Daoy (cell line): ENCODE measurements at regions not wholly inside any gene's neighbourhood (a gene's known extent, or its start where the extent isn't known, plus 50 kb on each side); places are given as distances from the start of the nearest gene placed in this dataset.

Experiments
- DNase-seq: peaks from one replicate; pipeline ENCODE4 v3.0.0-alpha.2; 2015; ENCODE audit warnings: low read depth

DNA sequence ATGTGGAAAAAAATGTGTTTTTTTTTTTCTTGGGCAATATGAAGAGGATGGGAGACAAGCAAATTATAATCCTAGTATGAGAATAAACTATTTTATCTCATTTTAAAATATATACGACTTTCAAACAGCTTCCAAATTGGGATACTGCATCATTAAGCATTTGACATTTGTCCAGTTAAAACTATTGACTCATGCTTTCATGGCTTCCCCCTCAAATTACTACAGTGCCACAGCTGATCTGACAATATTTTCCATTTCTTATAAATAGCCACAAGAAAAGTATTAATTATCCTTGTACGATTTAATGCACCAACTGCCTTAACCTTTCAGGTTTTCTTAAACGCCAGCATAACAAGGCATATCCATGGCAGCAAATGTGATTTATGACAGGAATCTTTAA, 1134.8 kb upstream of the ZEB2 start:
- DNase-seq, result no peak

DNA sequence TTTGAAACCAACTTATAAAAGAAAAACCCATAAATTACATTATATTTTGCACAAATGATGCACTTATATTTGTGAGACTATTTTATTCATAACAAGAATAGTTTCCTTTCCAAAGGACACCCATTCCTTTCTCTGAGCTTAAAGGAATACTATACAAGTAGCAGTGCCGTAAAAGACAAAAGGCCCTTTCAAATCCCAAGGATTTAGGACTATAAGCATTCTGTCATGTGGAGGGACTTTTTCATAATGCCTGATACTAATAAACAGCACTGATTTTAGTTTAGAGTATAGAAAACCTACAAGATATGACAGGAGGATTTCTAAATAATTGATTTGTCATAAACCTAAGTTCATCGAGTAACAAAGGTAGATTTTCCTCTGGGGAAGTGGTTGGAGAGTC, 1134.2 kb upstream of the ZEB2 start:
- no peak for DNase-seq

DNA sequence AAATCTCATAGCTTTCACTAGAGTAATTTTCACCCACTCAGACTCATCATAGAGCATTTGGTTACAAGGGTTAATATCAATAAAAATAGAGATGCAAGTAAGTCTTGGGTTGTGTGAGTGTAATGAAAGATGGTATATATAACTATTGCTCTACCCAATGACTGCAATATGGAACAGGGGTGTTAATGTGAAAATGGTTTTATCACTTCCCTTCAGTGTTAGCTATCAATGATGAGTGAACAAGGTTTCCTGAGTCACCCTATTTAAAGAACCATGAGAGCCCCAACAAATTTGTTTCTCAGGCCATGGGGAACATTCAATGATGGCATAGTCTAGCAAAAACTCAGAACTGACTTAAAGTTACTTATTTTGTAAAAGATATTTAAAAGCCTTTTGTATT, 1133.6 kb upstream of the ZEB2 start:
- no peak for DNase-seq

GRCh38 chr2:145652571-145653545, 1132.9 kb upstream of the ZEB2 start:
- peak; percentile 44 for DNase-seq

DNA sequence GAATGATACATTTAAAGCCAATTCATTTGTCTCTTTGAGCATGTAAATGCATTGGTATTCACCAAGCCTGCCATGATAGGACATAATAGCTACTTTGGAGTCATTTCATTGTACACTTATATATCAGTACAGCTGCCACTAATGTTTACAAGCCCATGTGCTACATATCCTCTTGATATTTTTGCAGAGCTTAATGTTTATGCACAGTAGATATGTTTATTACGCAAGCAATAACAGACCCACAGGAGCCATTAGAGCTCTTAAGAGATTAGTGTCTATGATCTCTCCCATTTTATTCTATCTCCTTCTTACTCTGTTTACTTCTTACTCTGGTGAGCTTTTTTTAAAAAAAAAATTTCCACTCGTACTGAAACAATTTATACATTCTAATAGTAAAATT, 1132.1 kb upstream of the ZEB2 start:
- DNase-seq, result no peak

- DNase-seq, result no peak
These were observed 1130.3 kb upstream of the ZEB2 start for GRCh38 chr2:145650226-145650625.

GRCh38 chr2:145649061-145649460, 1129.1 kb upstream of the ZEB2 start:
- DNase-seq, result no peak

- DNase-seq, result peak; percentile 7
These were observed 1124.9 kb upstream of the ZEB2 start for GRCh38 chr2:145644820-145645302.

- no peak for DNase-seq
These were observed 1118.8 kb upstream of the ZEB2 start for GRCh38 chr2:145638675-145639074.

- no peak for DNase-seq
These were observed 1115.9 kb upstream of the ZEB2 start for GRCh38 chr2:145635706-145636427.

DNA sequence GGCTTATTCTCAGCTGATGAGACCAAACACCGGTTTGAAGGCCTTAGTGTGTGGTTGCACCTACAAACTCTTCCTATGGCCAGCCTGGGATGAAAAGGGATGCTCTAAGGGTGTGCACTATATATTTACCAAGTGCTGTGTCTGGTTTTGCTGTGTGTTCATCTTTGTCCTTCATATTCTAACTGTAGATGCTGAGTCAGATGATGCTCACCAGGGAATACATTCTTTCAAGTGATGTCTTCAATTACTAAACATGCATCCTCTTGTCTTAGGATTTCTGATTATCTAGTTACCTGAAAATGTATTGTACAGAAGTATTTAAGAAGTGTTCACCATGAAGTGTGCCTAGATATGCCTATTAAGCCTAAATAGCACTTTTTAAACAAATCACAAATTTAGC, 1111.6 kb upstream of the ZEB2 start:
- DNase-seq, result no peak

DNA sequence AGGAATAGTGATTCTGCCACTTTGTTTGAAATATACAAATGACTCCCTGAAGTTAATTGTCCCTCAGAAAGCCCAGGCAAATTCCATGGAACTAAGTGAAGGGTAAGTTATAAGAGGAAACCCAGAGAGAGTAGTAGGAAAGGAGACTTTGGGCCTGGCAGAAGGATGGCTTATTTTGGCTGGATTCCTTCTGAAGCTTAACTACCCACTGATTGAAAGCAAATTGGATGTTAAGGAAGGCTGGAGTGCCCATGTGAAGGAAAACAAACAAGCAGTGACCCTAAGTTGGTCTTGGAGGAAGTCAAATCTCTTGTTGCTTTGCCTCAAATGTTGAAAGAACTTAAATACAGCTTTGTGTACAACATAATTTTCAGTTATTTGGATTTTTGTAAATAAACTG, 1106.4 kb upstream of the ZEB2 start:
- no peak for DNase-seq

DNA sequence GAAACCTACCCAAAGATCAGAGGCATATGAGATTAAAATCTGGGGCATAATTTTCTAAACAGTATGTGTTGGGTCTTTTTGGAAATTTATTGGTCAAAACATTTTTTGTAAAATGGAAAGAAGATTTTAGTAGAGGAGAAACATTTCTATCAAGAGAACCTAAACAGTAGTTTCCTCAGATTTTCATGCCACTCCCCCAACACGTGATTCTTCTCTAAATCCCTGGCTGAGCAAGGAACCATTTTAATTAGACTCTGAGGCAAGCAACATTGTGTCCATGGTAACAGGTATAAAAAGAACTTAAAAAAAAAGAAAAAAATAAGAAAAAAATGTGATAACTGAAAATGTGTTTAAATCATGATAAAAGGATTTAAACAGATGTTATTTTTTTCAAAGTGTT, 1105.2 kb upstream of the ZEB2 start:
- no peak for DNase-seq

GRCh38 chr2:145623136-145623535, 1103.2 kb upstream of the ZEB2 start:
- peak; percentile 26 for DNase-seq

DNA sequence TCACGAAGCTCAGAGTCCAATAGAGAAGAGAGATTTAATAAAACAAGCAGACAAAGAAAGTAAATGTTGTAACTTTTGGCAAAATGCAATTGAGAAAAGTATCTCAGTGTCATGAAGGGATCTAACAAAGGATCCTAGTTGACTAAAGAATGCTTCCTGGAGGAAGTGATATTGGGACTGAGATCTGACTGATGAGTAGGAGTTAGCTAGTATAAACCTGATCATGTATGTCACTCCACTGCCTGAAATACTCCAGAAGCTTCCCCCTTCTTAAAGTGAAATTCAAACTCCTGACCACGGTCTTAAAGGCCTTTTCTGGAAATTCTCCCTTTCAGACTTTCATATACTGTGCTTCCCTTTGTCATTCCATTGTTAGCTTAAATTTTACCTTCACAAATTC, 1102.4 kb upstream of the ZEB2 start:
- no peak for DNase-seq

GRCh38 chr2:145617906-145618305, 1098.0 kb upstream of the ZEB2 start:
- no peak for DNase-seq

GRCh38 chr2:145617420-145617819, 1097.5 kb upstream of the ZEB2 start:
- DNase-seq, result no peak

DNA sequence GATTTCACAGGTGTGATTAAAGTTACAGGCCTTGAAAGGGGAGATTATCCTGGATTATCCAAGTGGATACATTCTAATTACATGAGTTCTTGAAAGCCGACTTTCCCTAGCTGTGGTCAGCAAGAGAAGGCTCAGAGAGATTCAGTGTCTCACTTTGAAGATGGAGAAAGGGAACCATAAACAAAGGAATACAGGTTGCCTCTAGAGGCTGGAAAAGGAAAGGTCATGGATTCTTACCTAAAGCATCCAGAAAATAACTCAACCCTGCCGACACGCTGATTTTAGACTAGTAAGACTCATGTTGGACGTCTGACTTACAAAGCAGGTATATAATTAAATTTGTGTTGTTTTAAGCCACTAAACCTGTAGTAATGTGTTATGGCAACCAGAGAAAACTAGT, 1095.7 kb upstream of the ZEB2 start:
- DNase-seq, result no peak

DNA sequence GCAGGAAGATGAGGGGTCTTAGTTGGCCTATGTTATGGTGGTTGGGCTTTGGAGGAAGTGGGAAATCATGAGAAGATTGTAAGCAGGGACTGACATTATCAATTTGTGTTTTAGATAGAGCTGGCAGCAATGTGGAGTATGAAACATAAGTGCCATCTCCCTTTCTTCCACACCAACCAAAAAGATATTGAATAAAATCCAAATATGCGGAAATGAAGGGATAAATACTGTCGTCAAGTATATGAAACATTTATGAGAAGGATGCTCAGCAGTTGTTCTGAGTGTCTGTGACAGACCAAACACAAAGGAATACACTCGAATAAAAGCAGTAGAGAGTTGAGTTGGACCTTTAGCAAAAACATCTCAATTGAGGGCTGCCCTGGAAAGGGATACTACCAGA, 1090.0 kb upstream of the ZEB2 start:
- DNase-seq, result no peak

- DNase-seq, result no peak
These were observed 1081.5 kb upstream of the ZEB2 start for GRCh38 chr2:145601361-145601925.

DNA sequence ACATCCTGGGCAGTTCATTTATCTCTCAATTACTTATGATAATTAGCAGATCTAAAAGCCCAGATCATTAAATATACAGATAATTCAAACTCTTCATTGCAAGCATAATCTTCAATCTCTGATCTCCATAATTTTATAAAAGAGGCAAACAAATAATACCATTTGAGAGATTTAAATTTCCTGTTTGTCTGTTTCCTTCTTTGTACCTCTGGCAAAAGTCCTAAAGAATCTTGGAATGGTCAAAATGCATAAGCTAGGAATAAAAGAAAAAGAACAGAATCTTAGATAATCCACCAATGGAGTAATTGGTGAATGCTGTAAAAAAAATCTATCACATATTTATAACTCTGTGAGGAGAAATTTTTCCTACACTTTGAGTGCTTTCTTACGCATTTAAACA, 1080.9 kb upstream of the ZEB2 start:
- no peak for DNase-seq

GRCh38 chr2:145599756-145600155, 1079.8 kb upstream of the ZEB2 start:
- DNase-seq, result no peak

DNA sequence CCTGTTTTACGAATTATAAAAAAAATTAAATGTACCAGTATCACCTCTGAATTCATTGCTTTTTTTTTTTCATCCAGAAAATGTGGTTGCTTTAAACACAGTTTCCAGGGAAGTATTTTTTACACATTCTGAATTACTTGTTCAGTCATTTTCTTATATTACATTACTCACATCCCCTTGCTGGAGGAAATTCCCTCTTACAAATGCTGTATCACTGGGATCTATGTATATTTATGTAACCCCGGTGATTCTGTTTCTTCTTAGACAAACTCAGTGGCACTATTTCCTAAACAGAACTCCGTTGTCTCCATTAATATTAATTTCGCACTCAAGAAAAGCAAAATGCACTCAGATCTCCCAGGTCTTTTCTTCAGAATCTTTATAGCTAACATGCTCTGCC, 1078.5 kb upstream of the ZEB2 start:
- DNase-seq, result peak; percentile 35
